OCI-LY1 (cell line): ENCODE measurements at regions not wholly inside any gene's neighbourhood (a gene's known extent, or its start where the extent isn't known, plus 50 kb on each side); places are given as distances from the start of the nearest gene placed in this dataset.

ENCODE experiments used
- H2AFZ ChIP-seq: fragments of 200-600 bp; sonication (generic), shearing (Covaris generic); 2 replicates; pipeline ENCODE4 v1.6.0; 2014; ENCODE audit warnings: antibody characterized with exemption, mild to moderate bottlenecking, low read length
- H3F3A ChIP-seq: fragments of 200-600 bp; sonication (generic), shearing (Covaris generic); 2 replicates; pipeline ENCODE4 v1.6.0; 2014; ENCODE audit warnings: mild to moderate bottlenecking, antibody characterized with exemption, low read length, moderate library complexity; ENCODE audit not compliant: insufficient read depth
- H3K27ac ChIP-seq: fragments of 200-600 bp; sonication (generic); 2 replicates; pipeline ENCODE4 v1.5.1; 2014; ENCODE audit warnings: low read length, mixed run types, mild to moderate bottlenecking, low read depth; ENCODE audit not compliant: poor library complexity, severe bottlenecking
- H3K27me3 ChIP-seq: fragments of 200-600 bp; sonication (generic); 2 replicates; pipeline ENCODE4 v1.6.0; 2014; ENCODE audit warnings: antibody characterized with exemption, mild to moderate bottlenecking, low read length, moderate library complexity; ENCODE audit not compliant: insufficient read depth
- H3K36me3 ChIP-seq: fragments of 200-600 bp; sonication (generic); 2 replicates; pipeline ENCODE4 v1.6.1; 2014; ENCODE audit warnings: mild to moderate bottlenecking, antibody characterized with exemption, low read length, moderate library complexity, mixed read lengths; ENCODE audit not compliant: insufficient read depth
- H3K4me1 ChIP-seq: fragments of 200-600 bp; sonication (generic); 2 replicates; pipeline ENCODE4 v1.5.1; 2014; ENCODE audit warnings: mild to moderate bottlenecking, low read length, moderate library complexity; ENCODE audit not compliant: insufficient read depth, severe bottlenecking
- H3K4me2 ChIP-seq: fragments of 200-600 bp; sonication (generic), shearing (Covaris generic); 2 replicates; pipeline ENCODE4 v1.6.1; 2014; ENCODE audit warnings: low read length
- H3K4me3 ChIP-seq: fragments of 200-600 bp; sonication (generic); 2 replicates; pipeline ENCODE4 v1.5.1; 2014; ENCODE audit warnings: low read length, low read depth, mild to moderate bottlenecking, mixed read lengths; ENCODE audit not compliant: poor library complexity, severe bottlenecking
- H3K79me2 ChIP-seq: fragments of 200-600 bp; shearing (Covaris generic); 2 replicates; pipeline ENCODE4 v1.6.1; 2016; ENCODE audit warnings: mixed run types, low read length, mixed read lengths; ENCODE audit not compliant: insufficient read depth
- H3K9ac ChIP-seq: fragments of 200-600 bp; sonication (generic), shearing (Covaris generic); 2 replicates; pipeline ENCODE4 v1.6.1; 2014; ENCODE audit warnings: mild to moderate bottlenecking, low read length, mixed read lengths
- H3K9me2 ChIP-seq: fragments of 200-600 bp; sonication (generic), shearing (Covaris generic); 2 replicates; pipeline ENCODE4 v1.6.1; 2014; ENCODE audit warnings: low read depth, mild to moderate bottlenecking, low read length, mixed read lengths
- H3K9me3 ChIP-seq: fragments of 200-600 bp; shearing (Covaris generic); 2 replicates; pipeline ENCODE4 v1.6.1; 2014; ENCODE audit warnings: low read length, mixed read lengths
- H4K20me1 ChIP-seq: fragments of 200-600 bp; sonication (generic), shearing (Covaris generic); 2 replicates; pipeline ENCODE4 v1.6.0; 2016; ENCODE audit warnings: mild to moderate bottlenecking, low read length; ENCODE audit not compliant: insufficient read depth
- EZH2 ChIP-seq: fragments of 200-600 bp; sonication (generic), shearing (Covaris generic); IDR thresholded peaks from 2 replicates; pipeline ENCODE4 v1.8.0; 2017; ENCODE audit warnings: borderline replicate concordance, mixed run types, mild to moderate bottlenecking, antibody characterized with exemption, low read length, moderate library complexity, mixed read lengths
- TF ChIP-seq, protein P1 (sequence below): fragments of 200-600 bp; sonication (generic), shearing (Covaris generic); IDR thresholded peaks from 2 replicates; pipeline ENCODE4 v1.5.1; 2017; ENCODE audit warnings: mild to moderate bottlenecking, antibody characterized with exemption, low read length, moderate library complexity, mixed read lengths

DNA sequence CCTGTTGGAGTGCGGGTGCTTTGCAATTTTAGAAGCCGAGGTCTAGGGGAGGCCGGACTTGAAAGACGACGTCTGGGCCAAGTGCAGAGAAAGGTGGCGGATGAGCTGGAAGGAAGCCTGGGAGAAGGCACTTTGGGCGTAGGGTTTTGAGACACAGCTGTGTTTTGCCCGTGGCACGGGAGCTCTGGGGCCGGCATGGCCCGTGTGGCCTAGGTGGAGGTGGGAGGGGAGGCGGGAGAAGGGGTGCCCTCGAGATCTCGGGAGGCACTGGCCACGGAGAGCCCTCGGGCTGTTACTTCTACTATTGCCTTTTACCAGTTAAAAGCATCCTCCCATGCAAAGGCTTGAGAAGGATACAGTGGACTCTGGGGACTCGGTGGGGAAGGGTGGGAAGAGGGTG is 161.9 kb downstream of the FOXL1 start:
- H4K20me1 ChIP-seq = no peaks in the 10 kb centered on the region
- no peak overlapping the region for H3K27ac ChIP-seq
- H3K4me2 ChIP-seq = no peak overlapping the region
- H3K4me1 ChIP-seq = no peaks in the 10 kb centered on the region
- no peaks in the 10 kb centered on the region for H3F3A ChIP-seq
- no peak for TF ChIP-seq EZH2
- no peaks in the 10 kb centered on the region for H3K9me2 ChIP-seq
- no peaks in the 10 kb centered on the region; the same call in 1 of the 2 replicates for H3K27me3 ChIP-seq
- H3K36me3 ChIP-seq = no peaks in the 10 kb centered on the region
- no peak overlapping the region for H2AFZ ChIP-seq
- no peak overlapping the region for H3K4me3 ChIP-seq
- H3K9ac ChIP-seq = no peak overlapping the region
- H3K79me2 ChIP-seq = no peaks in the 10 kb centered on the region
- H3K9me3 ChIP-seq = no peaks in the 10 kb centered on the region

DNA sequence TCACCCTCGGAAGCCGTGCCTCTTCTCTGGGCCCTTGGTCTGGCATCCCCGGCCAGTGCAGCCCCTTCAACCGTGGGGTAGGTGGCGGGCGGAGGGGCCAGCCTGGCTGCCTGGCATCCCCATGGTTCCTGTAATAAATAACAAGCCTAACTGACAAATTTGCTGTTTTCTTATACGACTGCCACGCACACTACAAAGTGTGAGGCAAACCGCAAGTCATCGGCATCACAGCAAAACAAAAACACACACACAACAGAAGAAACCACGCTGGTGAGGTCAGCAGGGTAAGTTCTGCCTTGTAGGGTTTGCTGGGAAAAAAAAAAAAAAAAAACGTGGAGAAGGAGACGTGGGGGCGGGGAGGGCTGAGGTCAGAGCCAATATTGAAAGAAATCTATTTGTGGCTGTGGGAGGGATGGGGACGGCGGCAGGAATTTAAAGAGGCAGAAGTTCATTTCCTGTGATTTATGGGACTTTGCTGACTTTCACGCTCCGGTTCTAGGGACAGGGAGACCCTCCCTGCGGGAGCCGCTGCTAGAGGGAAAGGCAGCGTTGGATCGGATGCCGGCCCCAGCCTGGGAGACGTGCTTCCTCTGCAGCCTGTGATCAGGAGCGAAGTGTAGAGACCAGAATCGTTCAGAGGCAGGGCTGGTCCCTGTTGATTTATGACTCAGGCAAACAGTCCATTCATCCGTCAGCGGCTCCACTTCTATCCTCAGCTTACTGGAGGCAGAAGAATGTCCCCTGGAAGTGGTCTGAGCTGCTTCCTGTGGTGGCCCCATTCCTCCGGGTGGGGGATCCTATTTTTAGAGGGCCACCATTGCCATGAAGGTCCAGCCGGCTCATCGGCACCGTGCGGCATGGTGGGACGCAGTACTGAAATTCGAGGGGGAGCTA is 162.8 kb downstream of the FOXL1 start:
- no peak overlapping the region for H2AFZ ChIP-seq
- no peak overlapping the region for H3K4me3 ChIP-seq
- H3K36me3 ChIP-seq = no peaks in the 10 kb centered on the region
- no peaks in the 10 kb centered on the region for H3K9me2 ChIP-seq
- H3K27me3 ChIP-seq = no peaks in the 10 kb centered on the region; the same call in 1 of the 2 replicates
- no peaks in the 10 kb centered on the region for H4K20me1 ChIP-seq
- no peak overlapping the region for H3K9ac ChIP-seq
- TF ChIP-seq EZH2 = no peak
- TF ChIP-seq, protein P1, sequence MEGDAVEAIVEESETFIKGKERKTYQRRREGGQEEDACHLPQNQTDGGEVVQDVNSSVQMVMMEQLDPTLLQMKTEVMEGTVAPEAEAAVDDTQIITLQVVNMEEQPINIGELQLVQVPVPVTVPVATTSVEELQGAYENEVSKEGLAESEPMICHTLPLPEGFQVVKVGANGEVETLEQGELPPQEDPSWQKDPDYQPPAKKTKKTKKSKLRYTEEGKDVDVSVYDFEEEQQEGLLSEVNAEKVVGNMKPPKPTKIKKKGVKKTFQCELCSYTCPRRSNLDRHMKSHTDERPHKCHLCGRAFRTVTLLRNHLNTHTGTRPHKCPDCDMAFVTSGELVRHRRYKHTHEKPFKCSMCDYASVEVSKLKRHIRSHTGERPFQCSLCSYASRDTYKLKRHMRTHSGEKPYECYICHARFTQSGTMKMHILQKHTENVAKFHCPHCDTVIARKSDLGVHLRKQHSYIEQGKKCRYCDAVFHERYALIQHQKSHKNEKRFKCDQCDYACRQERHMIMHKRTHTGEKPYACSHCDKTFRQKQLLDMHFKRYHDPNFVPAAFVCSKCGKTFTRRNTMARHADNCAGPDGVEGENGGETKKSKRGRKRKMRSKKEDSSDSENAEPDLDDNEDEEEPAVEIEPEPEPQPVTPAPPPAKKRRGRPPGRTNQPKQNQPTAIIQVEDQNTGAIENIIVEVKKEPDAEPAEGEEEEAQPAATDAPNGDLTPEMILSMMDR = no peak
- no peak overlapping the region for H3K27ac ChIP-seq
- H3K79me2 ChIP-seq = no peaks in the 10 kb centered on the region
- no peak overlapping the region for H3K4me2 ChIP-seq
- H3K4me1 ChIP-seq = no peaks in the 10 kb centered on the region
- H3F3A ChIP-seq = no peaks in the 10 kb centered on the region
- no peaks in the 10 kb centered on the region for H3K9me3 ChIP-seq

DNA sequence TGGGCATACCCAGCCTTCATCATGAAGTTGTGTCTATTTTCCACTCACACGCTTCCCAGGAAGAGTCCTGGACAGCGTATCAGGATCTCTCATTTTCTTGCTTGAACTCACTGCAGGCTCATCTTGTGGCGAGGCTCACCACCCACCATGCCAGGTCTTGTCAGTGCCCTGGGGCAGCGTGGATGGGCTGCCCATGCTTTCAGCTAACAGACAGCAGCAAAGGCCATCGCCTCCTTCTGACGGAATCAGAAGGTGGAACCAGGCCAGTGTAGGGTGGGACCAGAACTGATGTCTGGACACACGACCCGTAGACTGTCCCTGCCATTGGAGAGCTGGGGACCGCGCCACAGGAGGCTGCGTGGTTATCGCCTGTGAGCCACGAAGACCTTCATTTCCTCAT is 169.4 kb downstream of the FOXL1 start:
- H3K9ac ChIP-seq = no peak overlapping the region
- H3F3A ChIP-seq = no peaks in the 10 kb centered on the region
- no peaks in the 10 kb centered on the region for H3K4me1 ChIP-seq
- H3K4me3 ChIP-seq = no peak overlapping the region
- H3K27ac ChIP-seq = no peak overlapping the region
- no peaks in the 10 kb centered on the region for H4K20me1 ChIP-seq
- no peaks in the 10 kb centered on the region for H3K9me3 ChIP-seq
- no peak overlapping the region for H3K4me2 ChIP-seq
- TF ChIP-seq EZH2 = no peak
- TF ChIP-seq, protein P1 = no peak
- H3K9me2 ChIP-seq = no peaks in the 10 kb centered on the region
- no peaks in the 10 kb centered on the region for H3K27me3 ChIP-seq
- no peaks in the 10 kb centered on the region for H3K36me3 ChIP-seq
- no peak overlapping the region for H2AFZ ChIP-seq
- H3K79me2 ChIP-seq = no peaks in the 10 kb centered on the region

DNA sequence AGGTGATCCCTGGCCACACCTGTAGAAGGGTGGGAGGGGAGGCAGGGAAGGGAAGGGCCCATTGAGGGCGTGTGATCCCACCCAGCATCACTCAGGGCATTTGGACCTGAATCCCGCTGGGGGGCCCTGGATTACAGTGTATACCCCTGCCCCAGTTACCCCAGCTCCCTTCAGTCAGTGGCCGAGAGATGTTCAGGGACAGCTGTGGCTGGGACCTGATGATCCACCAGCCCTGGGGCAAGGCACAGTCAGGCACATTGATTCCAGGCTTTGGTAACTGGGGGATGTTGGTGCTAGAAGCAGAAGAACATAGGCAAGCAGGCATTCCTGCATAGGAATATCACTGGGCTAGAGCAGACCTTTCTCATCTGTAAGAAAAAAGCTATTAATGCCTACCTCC is 170.3 kb downstream of the FOXL1 start:
- TF ChIP-seq, protein P1 = no peak
- TF ChIP-seq EZH2 = no peak
- Histone ChIP-seq H4K20me1 (no peaks in the 10 kb centered on the region), H3K9ac (no peak overlapping the region), H3K27ac (no peak overlapping the region), H3K9me2 (no peaks in the 10 kb centered on the region), H3K4me2 (no peak overlapping the region), H3K36me3 (no peaks in the 10 kb centered on the region), H3K4me1 (no peaks in the 10 kb centered on the region), H3K4me3 (no peak overlapping the region), H3F3A (no peaks in the 10 kb centered on the region), H3K79me2 (no peaks in the 10 kb centered on the region), H2AFZ (no peak overlapping the region), H3K27me3 (no peaks in the 10 kb centered on the region), H3K9me3 (no peaks in the 10 kb centered on the region)
